ENCODE measurements at regions not wholly inside any gene's neighbourhood (a gene's known extent, or its start where the extent isn't known, plus 50 kb on each side); places are given as distances from the start of the nearest gene placed in this dataset.

DNA sequence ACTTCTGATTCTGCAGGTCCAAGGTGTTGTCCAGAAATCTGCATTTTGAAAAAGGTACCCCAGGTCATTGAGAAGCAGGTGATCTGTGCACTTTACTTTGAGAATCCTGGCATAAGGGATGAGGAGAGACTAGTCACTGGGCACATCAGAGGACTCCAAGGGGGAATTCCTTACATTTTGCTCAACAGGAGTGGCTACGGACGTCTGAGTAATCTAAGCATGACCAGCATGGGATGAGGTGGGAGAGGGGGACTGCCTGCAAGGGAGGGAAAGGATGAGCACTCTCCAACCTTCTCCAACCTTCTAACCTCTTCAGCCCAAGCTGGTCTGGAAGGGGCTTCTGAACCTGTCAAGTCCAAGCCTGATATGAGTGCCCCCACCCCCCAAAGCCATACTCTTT is 55.5 kb downstream of the MARCHF4 start:
- H2BK15ac ChIP-seq (ENCODE audit: low read depth, low read length) = no peak overlapping the region
- H3K23me2 ChIP-seq (ENCODE audit: insufficient read length, low read depth, low read length, poor library complexity, severe bottlenecking) = no peaks in the 10 kb centered on the region
- TF ChIP-seq, protein P1, sequence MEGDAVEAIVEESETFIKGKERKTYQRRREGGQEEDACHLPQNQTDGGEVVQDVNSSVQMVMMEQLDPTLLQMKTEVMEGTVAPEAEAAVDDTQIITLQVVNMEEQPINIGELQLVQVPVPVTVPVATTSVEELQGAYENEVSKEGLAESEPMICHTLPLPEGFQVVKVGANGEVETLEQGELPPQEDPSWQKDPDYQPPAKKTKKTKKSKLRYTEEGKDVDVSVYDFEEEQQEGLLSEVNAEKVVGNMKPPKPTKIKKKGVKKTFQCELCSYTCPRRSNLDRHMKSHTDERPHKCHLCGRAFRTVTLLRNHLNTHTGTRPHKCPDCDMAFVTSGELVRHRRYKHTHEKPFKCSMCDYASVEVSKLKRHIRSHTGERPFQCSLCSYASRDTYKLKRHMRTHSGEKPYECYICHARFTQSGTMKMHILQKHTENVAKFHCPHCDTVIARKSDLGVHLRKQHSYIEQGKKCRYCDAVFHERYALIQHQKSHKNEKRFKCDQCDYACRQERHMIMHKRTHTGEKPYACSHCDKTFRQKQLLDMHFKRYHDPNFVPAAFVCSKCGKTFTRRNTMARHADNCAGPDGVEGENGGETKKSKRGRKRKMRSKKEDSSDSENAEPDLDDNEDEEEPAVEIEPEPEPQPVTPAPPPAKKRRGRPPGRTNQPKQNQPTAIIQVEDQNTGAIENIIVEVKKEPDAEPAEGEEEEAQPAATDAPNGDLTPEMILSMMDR (conservative IDR thresholded peaks at IDR 0.05) = no peak
- H3K27ac ChIP-seq (ENCODE audit: insufficient read length, low read depth, low read length) = no peak overlapping the region
- H3K14ac ChIP-seq (ENCODE audit: insufficient read depth, low read length) = no peak overlapping the region
- H2AFZ ChIP-seq (ENCODE audit: low read length) = no peak overlapping the region
- no peaks in the 10 kb centered on the region for H3K36me3 Mint-ChIP-seq (ENCODE audit: insufficient read depth in 1 of 3, low read depth in 3 of 3)
- WGBS (ENCODE audit: extremely low coverage, insufficient read length, low lambda C conversion rate) = no CpG with 5 or more reads among the region's 2 CpGs
- no peak overlapping the region for H3K4ac ChIP-seq (ENCODE audit: low read depth, low read length)
- no peak overlapping the region for H2BK20ac ChIP-seq (ENCODE audit: low read depth, low read length, poor library complexity, severe bottlenecking)
- no peak overlapping the region for H3K56ac ChIP-seq (ENCODE audit: insufficient read length, low read depth, low read length)
- H3K27me3 Mint-ChIP-seq (ENCODE audit: low read depth) = peaks cover 3% of the 10 kb centered on the region
- H3K4me1 ChIP-seq (ENCODE audit: insufficient read depth, low read length) = peaks cover 4% of the 10 kb centered on the region; the same call in 1 of the 2 replicates
- H3K4me2 ChIP-seq (ENCODE audit: insufficient read depth, insufficient read length, low read length) = no peak overlapping the region
- no peak overlapping the region for H3K4me3 Mint-ChIP-seq
- H3T11ph ChIP-seq (ENCODE audit: low read length) = no peak overlapping the region
- no peak overlapping the region for H2BK120ac ChIP-seq (ENCODE audit: low read depth, low read length, poor library complexity, severe bottlenecking)
- H3K23ac ChIP-seq (ENCODE audit: insufficient read length, low read depth, low read length) = no peak overlapping the region
- no peaks in the 10 kb centered on the region for H3K9me3 ChIP-seq (ENCODE audit: control insufficient read depth, low read depth, low read length)
- no peak for DNase-seq
- H3K4me1 Mint-ChIP-seq = peaks cover 28 to 37% of the 10 kb centered on the region in 2 experiments
- no peak overlapping the region for H4K8ac ChIP-seq (replicated peaks; ENCODE audit: insufficient read length, low read depth, low read length)
- no peak overlapping the region for H2BK12ac ChIP-seq (ENCODE audit: insufficient read length, low read depth, low read length)
- no peak overlapping the region for H4K5ac ChIP-seq (ENCODE audit: insufficient read length, low read depth, low read length)
- no peak overlapping the region for H3K27ac Mint-ChIP-seq
- no peaks in the 10 kb centered on the region for H3K79me2 ChIP-seq (ENCODE audit: insufficient read depth, low read length)
- H3K9ac ChIP-seq (ENCODE audit: extremely low read depth, insufficient read length, low read length) = no peak overlapping the region
- no peak overlapping the region for H3K18ac ChIP-seq (ENCODE audit: insufficient read length, low read depth, low read length)
- no peak overlapping the region for H2BK5ac ChIP-seq (ENCODE audit: insufficient read length, low read length)
- H3K27me3 ChIP-seq (ENCODE audit: insufficient read depth, low read length) = no peaks in the 10 kb centered on the region
- no peaks in the 10 kb centered on the region; a peak in 1 of 5 replicates for H3K9me3 Mint-ChIP-seq
- H4K20me1 ChIP-seq (ENCODE audit: control insufficient read depth, insufficient read depth, insufficient read length) = no peaks in the 10 kb centered on the region
- H4K91ac ChIP-seq (ENCODE audit: insufficient read length, low read depth, low read length) = no peak overlapping the region
- H2AK5ac ChIP-seq (ENCODE audit: insufficient read length, low read length) = no peak overlapping the region
- H3K79me1 ChIP-seq (ENCODE audit: insufficient read depth, low read depth, low read length, poor library complexity, severe bottlenecking) = no peaks in the 10 kb centered on the region
